Suprapubic skin (tissue), 4 donors: ENCODE measurements at regions not wholly inside any gene's neighbourhood (a gene's known extent, or its start where the extent isn't known, plus 50 kb on each side); places are given as distances from the start of the nearest gene placed in this dataset.

Experiments
- DNase-seq, 2 donors: peaks; one replicate each; pipeline ENCODE4 v3.0.0-alpha.2; 2019; ENCODE audit warnings: low spot score in 2 of 2
- H3K27ac ChIP-seq: fragments of 200-600 bp; sonication (generic); one replicate; pipeline ENCODE4 v1.5.1; 2019
- H3K27me3 ChIP-seq: fragments of 200-600 bp; sonication (generic); one replicate; pipeline ENCODE4 v1.5.1; 2019
- H3K36me3 ChIP-seq: fragments of 200-600 bp; sonication (generic); one replicate; pipeline ENCODE4 v1.5.1; 2019
- H3K4me1 ChIP-seq: fragments of 200-600 bp; sonication (generic); one replicate; pipeline ENCODE4 v1.5.1; 2019
- H3K4me3 ChIP-seq: fragments of 200-600 bp; sonication (generic); one replicate; pipeline ENCODE4 v1.5.1; 2019; ENCODE audit warnings: mild to moderate bottlenecking
- H3K9me3 ChIP-seq: fragments of 200-600 bp; sonication (generic); one replicate; pipeline ENCODE4 v1.5.1; 2019
- CTCF ChIP-seq, 2 donors: fragments of 200-600 bp in 1 of 2; fragments of 450-650 bp in 1 of 2; sonication (generic) in 1 of 2; IDR thresholded peaks; one replicate each; pipeline ENCODE4 v1.5.1; 2016 to 2019; ENCODE audit warnings: antibody characterized with exemption in 2 of 2, mild to moderate bottlenecking in 1 of 2, moderate library complexity in 1 of 2
- EP300 ChIP-seq: sonication (generic); formaldehyde crosslinking; IDR thresholded peaks from one replicate; pipeline ENCODE4 v1.6.1; 2017; ENCODE audit warnings: antibody characterized with exemption
- POLR2A ChIP-seq, 2 donors: fragments of 450-650 bp; IDR thresholded peaks; one replicate each; pipeline ENCODE4 v1.6.1; 2017; ENCODE audit warnings: antibody characterized with exemption in 2 of 2, mild to moderate bottlenecking in 2 of 2, moderate library complexity in 2 of 2
- POLR2AphosphoS5 ChIP-seq, 3 donors: sonication (generic); formaldehyde crosslinking; IDR thresholded peaks; one replicate each; pipeline ENCODE4 v1.6.1; 2017; ENCODE audit warnings: antibody characterized with exemption in 3 of 3
- WGBS: methylation state at CpG from one replicate; pipeline ENCODE4 v1.1.5; 2018; 5-methylcytosine and 5-hydroxymethylcytosine counted together

GRCh38 chr16:7268182-7268581 is 64.5 kb upstream of the RBFOX1 start:
- DNase-seq = no peak
- H3K27ac ChIP-seq = no peak overlapping the region
- no peak overlapping the region for H3K4me3 ChIP-seq
- 17% methylated on average over 6 of the region's 6 CpGs for WGBS
- TF ChIP-seq CTCF (IDR thresholded peaks at IDR 0.05) = peak; percentile 7 to 52
- no peak for TF ChIP-seq EP300
- H3K4me1 ChIP-seq = peaks cover 4% of the 10 kb centered on the region
- H3K9me3 ChIP-seq = no peaks in the 10 kb centered on the region
- peaks cover under 1% of the 10 kb centered on the region for H3K27me3 ChIP-seq
- no peaks in the 10 kb centered on the region for H3K36me3 ChIP-seq

- DNase-seq = no peak
- Histone ChIP-seq H3K4me3 (no peak overlapping the region), H3K4me1 (no peaks in the 10 kb centered on the region), H3K27ac (no peak overlapping the region), H3K36me3 (no peaks in the 10 kb centered on the region), H3K27me3 (no peaks in the 10 kb centered on the region), H3K9me3 (no peaks in the 10 kb centered on the region)
- 86% methylated on average over 11 of the region's 11 CpGs for WGBS
- no peak for TF ChIP-seq CTCF (IDR thresholded peaks at IDR 0.05)
Observed at GRCh38 chr16:7257016-7257415, 75.6 kb upstream of the RBFOX1 start.

GRCh38 chr16:7246578-7246977 is 86.1 kb upstream of the RBFOX1 start:
- TF ChIP-seq POLR2A (IDR thresholded peaks at IDR 0.05) = no peak
- Histone ChIP-seq H3K27me3 (no peaks in the 10 kb centered on the region), H3K4me1 (no peaks in the 10 kb centered on the region), H3K36me3 (no peaks in the 10 kb centered on the region), H3K9me3 (no peaks in the 10 kb centered on the region), H3K27ac (no peak overlapping the region), H3K4me3 (no peak overlapping the region)
- DNase-seq = no peak
- 37% methylated on average over 6 of the region's 6 CpGs for WGBS

- Histone ChIP-seq H3K36me3 (no peaks in the 10 kb centered on the region), H3K4me1 (no peaks in the 10 kb centered on the region), H3K27me3 (no peaks in the 10 kb centered on the region), H3K9me3 (no peaks in the 10 kb centered on the region), H3K27ac (no peak overlapping the region), H3K4me3 (no peak overlapping the region)
- DNase-seq = no peak
- 83% methylated on average over 2 of the region's 2 CpGs for WGBS
- no peak for TF ChIP-seq CTCF (IDR thresholded peaks at IDR 0.05)
- no peak for TF ChIP-seq POLR2A (IDR thresholded peaks at IDR 0.05)
- TF ChIP-seq EP300 = no peak
- TF ChIP-seq POLR2AphosphoS5 (IDR thresholded peaks at IDR 0.05) = no peak
Observed at GRCh38 chr16:7239547-7239946, 93.1 kb upstream of the RBFOX1 start.

- no peaks in the 10 kb centered on the region for H3K9me3 ChIP-seq
- H3K36me3 ChIP-seq = no peaks in the 10 kb centered on the region
- no peak for DNase-seq
- H3K27me3 ChIP-seq = no peaks in the 10 kb centered on the region
- no peaks in the 10 kb centered on the region for H3K4me1 ChIP-seq
- 64% methylated on average over 6 of the region's 6 CpGs for WGBS
- TF ChIP-seq CTCF (IDR thresholded peaks at IDR 0.05) (no peak), EP300 (no peak), POLR2A (IDR thresholded peaks at IDR 0.05) (no peak), POLR2AphosphoS5 (IDR thresholded peaks at IDR 0.05) (no peak)
- H3K27ac ChIP-seq = no peak overlapping the region
- no peak overlapping the region for H3K4me3 ChIP-seq
Observed at GRCh38 chr16:7236824-7237410, 95.7 kb upstream of the RBFOX1 start.

GRCh38 chr16:7233975-7234374 is 98.7 kb upstream of the RBFOX1 start:
- Histone ChIP-seq H3K27me3 (no peaks in the 10 kb centered on the region), H3K4me1 (no peaks in the 10 kb centered on the region), H3K4me3 (no peak overlapping the region), H3K36me3 (no peaks in the 10 kb centered on the region), H3K9me3 (no peaks in the 10 kb centered on the region), H3K27ac (no peak overlapping the region)
- WGBS = 47% methylated on average over 2 of the region's 2 CpGs
- no peak for TF ChIP-seq CTCF (IDR thresholded peaks at IDR 0.05)
- no peak for TF ChIP-seq POLR2A (IDR thresholded peaks at IDR 0.05)
- DNase-seq = no peak
